ENCODE measurements at regions not wholly inside any gene's neighbourhood (a gene's known extent, or its start where the extent isn't known, plus 50 kb on each side); places are given as distances from the start of the nearest gene placed in this dataset.
"Not testable (repeated sequence)": the region's sequence is repeated elsewhere in the genome, so short reads cannot be mapped to it uniquely, and the experiment has no call there.

DNA sequence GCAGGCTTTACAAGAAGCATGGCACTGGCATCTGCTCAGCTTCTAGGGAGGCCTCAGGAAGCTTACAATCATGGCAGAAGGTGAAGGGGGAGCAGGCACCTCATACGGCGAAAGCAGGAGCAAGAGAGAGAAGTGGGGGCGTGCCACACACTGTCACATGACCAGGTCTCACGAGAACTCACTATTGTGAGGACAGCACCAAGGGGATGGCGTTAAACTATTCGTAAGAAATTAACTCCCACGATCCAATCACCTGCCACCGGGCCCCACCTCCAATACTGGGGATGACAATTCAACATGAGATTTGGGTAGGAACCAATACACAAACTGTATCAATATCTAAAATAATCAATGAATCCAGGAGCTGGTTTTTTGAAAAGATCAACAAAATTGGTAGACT, 156.0 kb upstream of the DPP10 start:
- TF ChIP-seq, protein P1, sequence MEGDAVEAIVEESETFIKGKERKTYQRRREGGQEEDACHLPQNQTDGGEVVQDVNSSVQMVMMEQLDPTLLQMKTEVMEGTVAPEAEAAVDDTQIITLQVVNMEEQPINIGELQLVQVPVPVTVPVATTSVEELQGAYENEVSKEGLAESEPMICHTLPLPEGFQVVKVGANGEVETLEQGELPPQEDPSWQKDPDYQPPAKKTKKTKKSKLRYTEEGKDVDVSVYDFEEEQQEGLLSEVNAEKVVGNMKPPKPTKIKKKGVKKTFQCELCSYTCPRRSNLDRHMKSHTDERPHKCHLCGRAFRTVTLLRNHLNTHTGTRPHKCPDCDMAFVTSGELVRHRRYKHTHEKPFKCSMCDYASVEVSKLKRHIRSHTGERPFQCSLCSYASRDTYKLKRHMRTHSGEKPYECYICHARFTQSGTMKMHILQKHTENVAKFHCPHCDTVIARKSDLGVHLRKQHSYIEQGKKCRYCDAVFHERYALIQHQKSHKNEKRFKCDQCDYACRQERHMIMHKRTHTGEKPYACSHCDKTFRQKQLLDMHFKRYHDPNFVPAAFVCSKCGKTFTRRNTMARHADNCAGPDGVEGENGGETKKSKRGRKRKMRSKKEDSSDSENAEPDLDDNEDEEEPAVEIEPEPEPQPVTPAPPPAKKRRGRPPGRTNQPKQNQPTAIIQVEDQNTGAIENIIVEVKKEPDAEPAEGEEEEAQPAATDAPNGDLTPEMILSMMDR (IDR thresholded peaks at IDR 0.05) = no peak
- no peak for TF ChIP-seq POLR2A (IDR thresholded peaks at IDR 0.05)
- 81 to 84% methylated on average over 8 of the region's 8 CpGs for WGBS, 2 donors

DNA sequence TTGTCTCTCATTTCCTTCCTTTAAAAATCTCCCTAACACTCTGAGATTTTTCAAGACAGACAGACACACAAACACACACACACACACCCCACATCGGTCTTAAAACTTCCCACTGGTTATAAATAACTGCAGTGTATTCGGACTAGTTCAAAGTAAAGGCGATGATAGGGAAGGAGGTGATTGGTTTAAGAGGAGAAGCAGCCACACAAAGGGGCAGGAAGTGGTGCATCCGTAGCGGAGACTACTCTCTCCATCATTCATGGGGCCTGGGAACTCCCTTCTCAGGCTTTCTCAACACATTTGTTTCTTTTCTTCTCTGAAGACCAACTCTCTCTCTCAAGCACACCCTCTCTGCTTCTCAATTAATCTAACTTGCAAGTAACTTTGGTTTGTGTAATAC, 149.1 kb upstream of the DPP10 start:
- DNase-seq = no peak
- WGBS, 2 donors = 65 to 68% methylated on average over 5 of the region's 5 CpGs
- intact Hi-C loops (cut with DNase I) = no loop called here
- Histone ChIP-seq H3K4me3 (no peak overlapping the region), H3K36me3 (replicated peaks in 1 of 2; ENCODE audit: insufficient read depth in 1 of 2, low read depth in 2 of 2) (no peaks in the 10 kb centered on the region), H3K27ac (no peak overlapping the region), H3K27me3 (no peaks in the 10 kb centered on the region), H3K4me1 (no peaks in the 10 kb centered on the region), H3K9me3 (no peaks in the 10 kb centered on the region)
- TF ChIP-seq POLR2A (IDR thresholded peaks at IDR 0.05) = no peak
- TF ChIP-seq, protein P1 (IDR thresholded peaks at IDR 0.05) = no peak
- ATAC-seq = no peak

More for the DNA sequence above, 156.0 kb upstream of the DPP10 start:
- Histone ChIP-seq H3K4me1 (no peaks in the 10 kb centered on the region), H3K27me3 (no peaks in the 10 kb centered on the region), H3K27ac (no peak overlapping the region), H3K36me3 (replicated peaks in 1 of 2; ENCODE audit: insufficient read depth in 1 of 2, low read depth in 2 of 2) (no peaks in the 10 kb centered on the region), H3K9me3 (no peaks in the 10 kb centered on the region), H3K4me3 (no peak overlapping the region)
- intact Hi-C loops (cut with DNase I) = no loop called here
- DNase-seq (no peak), ATAC-seq (no peak)

DNA sequence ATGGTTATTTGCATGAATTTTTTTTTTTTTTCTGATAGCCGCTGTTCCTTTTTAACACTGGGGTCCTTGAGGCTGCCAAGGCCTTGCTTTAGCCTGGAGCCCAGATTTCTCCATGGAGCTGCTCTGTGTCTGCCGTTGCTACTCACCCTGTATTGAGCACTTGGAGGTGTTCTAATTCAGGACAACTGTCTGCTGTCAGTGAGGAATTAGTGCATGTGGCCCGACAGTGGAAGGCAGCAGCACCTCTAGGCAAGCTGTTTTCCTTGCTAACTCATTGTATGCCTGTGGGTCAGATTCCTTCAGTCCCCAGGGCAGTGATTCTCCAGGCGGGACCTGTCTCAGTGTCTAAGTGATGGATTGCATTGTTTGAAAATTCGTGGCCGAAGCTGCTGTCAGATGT, 147.7 kb upstream of the DPP10 start:
- Histone ChIP-seq H3K9me3 (no peaks in the 10 kb centered on the region), H3K27me3 (no peaks in the 10 kb centered on the region), H3K4me1 (no peaks in the 10 kb centered on the region), H3K36me3 (replicated peaks in 1 of 2; ENCODE audit: insufficient read depth in 1 of 2, low read depth in 2 of 2) (no peaks in the 10 kb centered on the region), H3K27ac (no peak overlapping the region), H3K4me3 (no peak overlapping the region)
- no peak for ATAC-seq
- WGBS, 2 donors = 38 to 45% methylated on average over 6 of the region's 6 CpGs
- intact Hi-C loops (cut with DNase I) = no loop called here
- no peak for DNase-seq
- TF ChIP-seq, protein P1 (IDR thresholded peaks at IDR 0.05) = no peak

DNA sequence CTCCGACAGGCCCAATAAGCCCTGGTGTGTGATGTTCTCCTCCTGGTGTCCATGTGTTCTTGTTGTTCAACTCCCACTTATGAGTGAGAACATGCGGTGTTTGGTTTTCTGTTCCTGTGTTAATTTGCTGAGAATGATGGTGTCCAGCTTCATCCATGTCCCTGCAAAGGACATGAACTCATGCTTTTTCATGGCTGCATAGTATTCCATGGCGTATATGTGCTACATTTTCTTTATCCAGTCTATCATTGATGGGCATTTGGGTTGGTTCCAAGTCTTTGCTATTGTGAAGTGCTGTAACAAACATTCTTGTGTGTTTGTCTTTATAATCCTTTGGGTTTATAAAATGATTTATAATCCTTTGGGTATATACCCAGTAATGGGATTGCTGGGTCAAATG, 142.1 kb upstream of the DPP10 start:
- H3K4me3 ChIP-seq; ATAC-seq; H3K9me3 ChIP-seq; intact Hi-C loops (cut with DNase I); H3K27me3 ChIP-seq; H3K4me1 ChIP-seq; H3K36me3 ChIP-seq (replicated peaks in 1 of 2; ENCODE audit: insufficient read depth in 1 of 2, low read depth in 2 of 2); H3K27ac ChIP-seq; DNase-seq: not testable (repeated sequence)
- WGBS, 2 donors = 88 to 93% methylated on average over 3 of the region's 3 CpGs

DNA sequence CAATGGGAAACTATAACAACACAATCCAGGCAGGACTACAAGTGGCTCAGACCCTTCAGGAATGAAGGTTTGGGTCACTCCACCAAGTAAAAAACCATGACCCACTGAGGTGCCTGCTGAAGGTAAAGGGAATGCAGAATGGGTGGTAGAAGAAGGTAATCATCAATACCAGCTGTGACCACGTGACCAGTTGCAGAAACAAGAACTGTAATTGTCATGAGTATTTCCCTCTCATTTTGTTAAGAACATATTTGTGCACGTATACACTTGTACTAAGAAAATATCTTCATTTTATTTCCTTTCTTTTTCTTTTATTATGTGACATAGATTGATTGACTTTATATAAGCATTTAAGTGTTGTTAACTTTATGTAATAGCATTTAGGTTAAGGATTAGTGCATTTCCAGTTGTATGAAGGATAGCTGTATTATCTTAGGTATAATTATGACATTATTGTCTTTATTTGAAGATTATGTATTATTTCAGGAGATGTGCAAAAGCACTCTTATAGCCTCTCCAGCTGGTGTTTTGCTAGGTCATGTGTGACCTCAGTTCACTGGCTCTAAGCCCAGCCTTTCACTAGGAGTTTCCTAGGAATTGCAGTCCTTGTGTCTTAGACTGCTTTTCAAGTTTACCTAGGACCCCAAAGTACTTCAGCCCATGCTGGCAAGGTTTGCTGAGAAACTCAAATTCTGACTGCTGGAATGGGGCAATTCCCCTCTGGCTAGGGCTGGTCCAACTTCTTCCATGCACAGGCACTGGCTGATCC, 125.7 kb upstream of the DPP10 start:
- 60% methylated on average over 2 of the region's 2 CpGs for WGBS, 2 donors
- intact Hi-C loops (cut with DNase I) = no loop called here
- TF ChIP-seq, protein P1 (IDR thresholded peaks at IDR 0.05) = no peak
- TF ChIP-seq POLR2A (IDR thresholded peaks at IDR 0.05) = no peak
- Histone ChIP-seq H3K27me3 (no peaks in the 10 kb centered on the region), H3K4me3 (no peak overlapping the region), H3K4me1 (no peaks in the 10 kb centered on the region), H3K36me3 (replicated peaks in 1 of 2; ENCODE audit: insufficient read depth in 1 of 2, low read depth in 2 of 2) (no peaks in the 10 kb centered on the region), H3K9me3 (no peaks in the 10 kb centered on the region), H3K27ac (no peak overlapping the region)
- no peak for ATAC-seq
- no peak for DNase-seq

Measured in body of pancreas (tissue), 4 donors.